GM23338 (cell line): ENCODE measurements at regions not wholly inside any gene's neighbourhood (a gene's known extent, or its start where the extent isn't known, plus 50 kb on each side); places are given as distances from the start of the nearest gene placed in this dataset.

Experiments
- CREB1 ChIP-seq: fragments of 250-450 bp; sonication (Bioruptor Pico); IDR thresholded peaks from 2 replicates; pipeline ENCODE4 v1.5.0; 2020; ENCODE audit warnings: low read depth, mild to moderate bottlenecking, moderate library complexity
- CTCF ChIP-seq, 2 experiments: fragments of 200-600 bp in 1 of 2; sonication (generic) in 1 of 2; conservative IDR thresholded peaks; 2 replicates each; pipeline versions ENCODE4 v1.5.1 to v1.6.1; 2016 to 2017; ENCODE audit warnings: antibody characterized with exemption in 2 of 2, low read depth in 2 of 2, mild to moderate bottlenecking in 2 of 2, moderate library complexity in 1 of 2
- EZH2 ChIP-seq: fragments of 200-600 bp; sonication (generic); IDR thresholded peaks from one replicate; pipeline ENCODE4 v1.8.0; 2017; ENCODE audit warnings: antibody characterized with exemption, mild to moderate bottlenecking, low read depth; ENCODE audit not compliant: unreplicated experiment
- EZH2phosphoT487 ChIP-seq: fragments of 200-600 bp; sonication (generic); IDR thresholded peaks from one replicate; pipeline ENCODE4 v1.8.1; 2018; ENCODE audit warnings: antibody characterized with exemption; ENCODE audit not compliant: unreplicated experiment
- POLR2AphosphoS5 ChIP-seq: IDR thresholded peaks from 2 replicates; pipeline ENCODE4 v1.6.1; 2016; ENCODE audit warnings: antibody characterized with exemption, low read depth
- TF ChIP-seq, protein P1 (sequence below): IDR thresholded peaks from 2 replicates; pipeline ENCODE4 v1.6.1; 2016; ENCODE audit warnings: antibody characterized with exemption

DNA sequence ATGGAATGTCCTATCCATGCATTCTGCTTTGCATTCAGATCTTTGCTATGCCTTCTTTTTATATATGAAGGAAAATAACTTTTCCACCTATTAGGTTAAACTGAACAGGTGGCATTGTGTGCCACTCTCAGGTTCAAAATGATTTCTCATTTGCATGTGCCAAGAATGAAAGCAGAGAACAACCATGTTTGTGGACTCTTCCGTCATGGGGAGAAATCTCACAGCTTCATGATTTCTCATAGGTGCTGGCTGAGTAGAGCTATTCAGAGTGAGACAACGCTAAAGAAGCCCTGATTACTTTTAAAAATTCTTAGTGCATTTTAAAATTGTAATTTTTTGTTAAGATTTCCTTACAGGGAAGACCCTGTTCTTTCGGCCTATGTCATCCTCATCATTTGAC, 472.1 kb downstream of the RASEF start:
- TF ChIP-seq CTCF (conservative IDR thresholded peaks at IDR 0.05; ENCODE audit: low read depth in 2 of 2) (no peak), EZH2 (no peak), POLR2AphosphoS5 (no peak), EZH2phosphoT487 (no peak), CREB1 (no peak)
- TF ChIP-seq, protein P1, sequence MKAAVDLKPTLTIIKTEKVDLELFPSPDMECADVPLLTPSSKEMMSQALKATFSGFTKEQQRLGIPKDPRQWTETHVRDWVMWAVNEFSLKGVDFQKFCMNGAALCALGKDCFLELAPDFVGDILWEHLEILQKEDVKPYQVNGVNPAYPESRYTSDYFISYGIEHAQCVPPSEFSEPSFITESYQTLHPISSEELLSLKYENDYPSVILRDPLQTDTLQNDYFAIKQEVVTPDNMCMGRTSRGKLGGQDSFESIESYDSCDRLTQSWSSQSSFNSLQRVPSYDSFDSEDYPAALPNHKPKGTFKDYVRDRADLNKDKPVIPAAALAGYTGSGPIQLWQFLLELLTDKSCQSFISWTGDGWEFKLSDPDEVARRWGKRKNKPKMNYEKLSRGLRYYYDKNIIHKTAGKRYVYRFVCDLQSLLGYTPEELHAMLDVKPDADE: no peak
